Uterus (tissue), 3 donors: ENCODE measurements at regions not wholly inside any gene's neighbourhood (a gene's known extent, or its start where the extent isn't known, plus 50 kb on each side); places are given as distances from the start of the nearest gene placed in this dataset.

Source experiments
- DNase-seq, 2 donors: peaks; one replicate each; pipeline ENCODE4 v3.0.0-alpha.2; 2019 to 2020
- H3K27ac ChIP-seq, 2 donors: fragments of 200-600 bp; sonication (generic); 1 replicate in 1 of 2; 2 replicates in 1 of 2; pipeline ENCODE4 v1.5.1; 2016 to 2018
- H3K27me3 ChIP-seq, 2 donors: fragments of 200-600 bp; sonication (generic); one replicate each; pipeline ENCODE4 v1.5.1; 2018 to 2019; ENCODE audit warnings: control low read depth in 1 of 2
- H3K36me3 ChIP-seq, 2 donors: fragments of 200-600 bp; sonication (generic); one replicate each; pipeline ENCODE4 v1.5.1; 2019; ENCODE audit warnings: control low read depth in 1 of 2
- H3K4me1 ChIP-seq, 2 donors: fragments of 200-600 bp; sonication (generic); one replicate each; pipeline ENCODE4 v1.5.1; 2018 to 2019; ENCODE audit warnings: control low read depth in 1 of 2
- H3K4me3 ChIP-seq, 2 donors: fragments of 200-600 bp; sonication (generic); 1 replicate in 1 of 2; 2 replicates in 1 of 2; pipeline ENCODE4 v1.5.1; 2018 to 2019; ENCODE audit warnings: mild to moderate bottlenecking in 1 of 2
- H3K9me3 ChIP-seq, 2 donors: fragments of 200-600 bp; sonication (generic); one replicate each; pipeline ENCODE4 v1.5.1; 2019; ENCODE audit warnings: control low read depth in 1 of 2
- POLR2A ChIP-seq, 2 donors: fragments of 450-650 bp; IDR thresholded peaks; one replicate each; pipeline ENCODE4 v1.6.1; 2016; ENCODE audit warnings: antibody characterized with exemption in 2 of 2, mild to moderate bottlenecking in 1 of 2, moderate library complexity in 1 of 2
- intact Hi-C: fragments of 100-400 bp; cut with DNase I; formaldehyde crosslinking; loops from one replicate; pipeline ENCODE4 v1.15.1; 2023; ENCODE audit warnings: low total_unique reads
- TF ChIP-seq, protein P1 (sequence below), 4 experiments: fragments of 200-600 bp in 2 of 4; fragments of 450-650 bp in 2 of 4; sonication (generic) in 2 of 4; IDR thresholded peaks; one replicate each; pipeline ENCODE4 v1.5.1; 2016 to 2019; ENCODE audit warnings: antibody characterized with exemption in 4 of 4, mild to moderate bottlenecking in 2 of 4, moderate library complexity in 1 of 4
- donor health status: DM: yes; HTN: yes; CAD: no.

DNA sequence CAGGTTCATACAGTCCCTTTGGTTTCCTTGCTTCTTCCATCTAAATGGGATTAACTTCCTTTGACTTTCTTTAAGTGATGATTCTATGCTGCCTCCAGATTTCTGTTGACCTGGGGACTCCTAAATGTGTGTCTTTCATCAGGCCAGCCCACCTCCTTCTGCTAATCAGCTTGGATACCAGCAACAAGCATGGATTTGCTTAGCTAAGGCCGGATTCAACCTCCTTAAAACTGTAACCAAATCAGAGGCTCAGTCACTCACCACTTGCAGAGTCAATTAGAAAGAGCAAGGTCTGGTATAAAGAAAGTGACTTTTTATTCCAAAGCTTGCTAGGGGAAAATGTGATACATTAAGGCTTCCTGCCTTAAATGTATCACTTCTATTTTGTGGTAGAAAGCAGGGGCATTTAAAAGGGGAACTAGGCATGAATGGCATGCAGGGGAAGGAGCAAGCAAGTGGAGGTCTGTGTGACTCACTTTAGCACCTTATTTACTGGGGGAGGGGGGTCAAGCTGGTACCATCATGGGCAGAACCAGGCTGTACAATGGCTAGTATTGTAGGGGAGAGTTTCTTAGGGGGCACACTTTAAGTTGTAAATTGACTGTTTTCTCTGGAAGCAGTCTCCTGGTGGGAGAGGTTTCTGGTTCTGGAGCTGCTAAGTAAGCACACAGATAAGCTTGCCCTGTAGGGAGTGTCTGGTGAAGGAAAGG is 239.0 kb upstream of the PDGFD start:
- no peak overlapping the region for H3K4me3 ChIP-seq
- intact Hi-C loops = no loop called here
- H3K4me1 ChIP-seq = no peaks in the 10 kb centered on the region
- no peak overlapping the region for H3K27ac ChIP-seq
- no peaks in the 10 kb centered on the region for H3K9me3 ChIP-seq
- H3K36me3 ChIP-seq = no peaks in the 10 kb centered on the region
- no peak for TF ChIP-seq POLR2A (IDR thresholded peaks at IDR 0.05)
- TF ChIP-seq, protein P1, sequence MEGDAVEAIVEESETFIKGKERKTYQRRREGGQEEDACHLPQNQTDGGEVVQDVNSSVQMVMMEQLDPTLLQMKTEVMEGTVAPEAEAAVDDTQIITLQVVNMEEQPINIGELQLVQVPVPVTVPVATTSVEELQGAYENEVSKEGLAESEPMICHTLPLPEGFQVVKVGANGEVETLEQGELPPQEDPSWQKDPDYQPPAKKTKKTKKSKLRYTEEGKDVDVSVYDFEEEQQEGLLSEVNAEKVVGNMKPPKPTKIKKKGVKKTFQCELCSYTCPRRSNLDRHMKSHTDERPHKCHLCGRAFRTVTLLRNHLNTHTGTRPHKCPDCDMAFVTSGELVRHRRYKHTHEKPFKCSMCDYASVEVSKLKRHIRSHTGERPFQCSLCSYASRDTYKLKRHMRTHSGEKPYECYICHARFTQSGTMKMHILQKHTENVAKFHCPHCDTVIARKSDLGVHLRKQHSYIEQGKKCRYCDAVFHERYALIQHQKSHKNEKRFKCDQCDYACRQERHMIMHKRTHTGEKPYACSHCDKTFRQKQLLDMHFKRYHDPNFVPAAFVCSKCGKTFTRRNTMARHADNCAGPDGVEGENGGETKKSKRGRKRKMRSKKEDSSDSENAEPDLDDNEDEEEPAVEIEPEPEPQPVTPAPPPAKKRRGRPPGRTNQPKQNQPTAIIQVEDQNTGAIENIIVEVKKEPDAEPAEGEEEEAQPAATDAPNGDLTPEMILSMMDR (IDR thresholded peaks at IDR 0.05) = no peak
- no peak for DNase-seq
- no peaks in the 10 kb centered on the region for H3K27me3 ChIP-seq

DNA sequence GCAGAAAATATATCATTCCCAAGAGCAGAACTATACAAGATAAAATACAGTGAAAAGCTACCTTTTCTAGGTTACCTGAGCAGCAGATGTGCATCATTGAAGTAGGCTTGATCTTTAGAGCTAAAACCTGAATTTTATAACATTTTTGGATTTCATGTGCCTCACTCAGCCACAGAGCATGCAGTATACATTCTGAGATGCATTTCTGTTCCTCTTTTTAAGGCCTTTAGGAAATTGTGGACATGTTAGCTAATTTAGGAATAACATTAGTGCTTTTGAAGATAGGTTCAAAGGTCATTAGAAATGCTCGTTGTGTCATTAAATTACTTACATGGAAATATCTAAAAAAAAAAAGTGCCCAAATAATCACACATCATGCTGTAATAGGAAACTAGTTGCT is 230.6 kb upstream of the PDGFD start:
- Histone ChIP-seq H3K27ac (no peak overlapping the region), H3K36me3 (no peaks in the 10 kb centered on the region), H3K9me3 (no peaks in the 10 kb centered on the region), H3K4me1 (no peaks in the 10 kb centered on the region), H3K27me3 (no peaks in the 10 kb centered on the region), H3K4me3 (no peak overlapping the region)
- TF ChIP-seq POLR2A (IDR thresholded peaks at IDR 0.05) = no peak
- TF ChIP-seq, protein P1 (IDR thresholded peaks at IDR 0.05) = no peak
- intact Hi-C loops = no loop called here
- DNase-seq = no peak

DNA sequence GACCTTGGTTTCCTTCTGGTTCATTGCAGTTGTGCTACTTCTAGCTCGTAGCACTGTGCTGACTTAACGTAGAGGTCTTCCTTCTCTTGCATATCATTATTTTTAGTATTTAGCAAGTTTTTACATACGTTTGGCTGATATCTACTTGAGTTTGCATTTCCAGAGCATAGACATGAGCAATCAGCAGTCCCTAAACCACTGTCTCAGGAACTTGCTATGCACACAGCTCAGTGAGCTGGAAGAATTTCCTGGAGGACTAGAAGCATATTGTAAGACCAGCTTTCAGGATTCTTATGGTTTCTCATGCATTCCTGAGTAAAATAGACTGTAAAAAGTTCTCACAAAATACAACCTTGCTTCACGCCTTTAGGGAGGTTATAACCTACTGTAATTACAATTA is 226.7 kb upstream of the PDGFD start:
- Histone ChIP-seq H3K9me3 (no peaks in the 10 kb centered on the region), H3K4me1 (no peaks in the 10 kb centered on the region), H3K36me3 (no peaks in the 10 kb centered on the region), H3K27me3 (no peaks in the 10 kb centered on the region), H3K27ac (no peak overlapping the region), H3K4me3 (no peak overlapping the region)
- intact Hi-C loops = no loop called here
- no peak for DNase-seq
- TF ChIP-seq POLR2A (IDR thresholded peaks at IDR 0.05) = no peak
- TF ChIP-seq, protein P1 (IDR thresholded peaks at IDR 0.05) = no peak

DNA sequence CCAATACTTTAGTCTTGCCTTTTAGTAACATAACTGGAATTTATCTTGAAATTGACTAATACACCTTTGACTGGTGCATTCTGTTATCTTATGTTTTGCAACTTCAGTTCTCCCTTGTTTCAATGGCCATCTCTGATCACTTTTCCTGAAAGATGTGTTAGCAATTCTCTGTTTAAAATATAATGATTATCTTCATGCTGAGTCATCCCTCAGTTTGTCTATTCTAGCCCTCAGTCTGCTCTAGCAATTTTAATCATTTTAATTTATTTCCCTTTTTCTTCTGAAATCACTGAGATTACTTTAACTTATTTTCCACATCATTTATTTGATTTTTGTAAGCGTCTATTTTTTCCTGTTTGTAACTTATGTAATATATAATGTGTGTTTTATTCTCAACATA is 221.9 kb upstream of the PDGFD start:
- Histone ChIP-seq H3K36me3 (no peaks in the 10 kb centered on the region), H3K4me1 (no peaks in the 10 kb centered on the region), H3K27ac (no peak overlapping the region), H3K4me3 (no peak overlapping the region), H3K27me3 (no peaks in the 10 kb centered on the region), H3K9me3 (no peaks in the 10 kb centered on the region)
- intact Hi-C loops = no loop called here
- no peak for DNase-seq
- TF ChIP-seq POLR2A (IDR thresholded peaks at IDR 0.05) = no peak
- TF ChIP-seq, protein P1 (IDR thresholded peaks at IDR 0.05) = no peak

DNA sequence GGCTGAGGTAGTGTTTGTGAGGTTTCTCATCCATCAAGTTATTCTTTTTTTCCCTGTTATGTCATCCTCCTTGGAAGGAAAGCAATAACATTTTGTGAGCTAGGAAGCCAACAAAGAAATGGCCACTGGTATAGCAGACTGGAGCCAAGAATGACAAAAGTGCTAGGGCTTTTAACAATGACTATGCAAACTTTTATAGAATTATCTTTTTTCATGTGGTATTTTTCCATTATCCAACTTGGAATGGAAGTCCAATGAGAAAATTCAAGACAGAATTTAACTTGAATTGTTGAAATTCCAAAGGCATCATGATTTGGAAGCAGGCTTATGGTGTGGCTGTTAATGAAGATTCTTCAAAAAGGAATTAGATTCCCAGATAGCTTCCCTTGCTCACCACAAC is 216.4 kb upstream of the PDGFD start:
- TF ChIP-seq, protein P1 (IDR thresholded peaks at IDR 0.05) = no peak
- TF ChIP-seq POLR2A (IDR thresholded peaks at IDR 0.05) = no peak

More for the DNA sequence above, 216.4 kb upstream of the PDGFD start:
- H3K27me3 ChIP-seq = no peaks in the 10 kb centered on the region
- no peak for DNase-seq
- no peaks in the 10 kb centered on the region for H3K4me1 ChIP-seq
- H3K36me3 ChIP-seq = no peaks in the 10 kb centered on the region
- no peaks in the 10 kb centered on the region for H3K9me3 ChIP-seq
- H3K4me3 ChIP-seq = no peak overlapping the region
- intact Hi-C loops = no loop called here
- no peak overlapping the region for H3K27ac ChIP-seq
